Glutamatergic neuron (in vitro differentiated cells): ENCODE measurements at regions not wholly inside any gene's neighbourhood (a gene's known extent, or its start where the extent isn't known, plus 50 kb on each side); places are given as distances from the start of the nearest gene placed in this dataset.

Experiments used
- DNase-seq: peaks from one replicate; pipeline ENCODE4 v3.0.0; 2022
- H3K27ac Mint-ChIP-seq: one replicate; pipeline ENCODE4 v1.8.0; 2020; ENCODE audit warnings: mild to moderate bottlenecking, mixed read lengths, inconsistent platforms; ENCODE audit not compliant: unreplicated experiment
- H3K27me3 Mint-ChIP-seq: one replicate; pipeline ENCODE4 v1.8.0; 2020; ENCODE audit warnings: mild to moderate bottlenecking, moderate library complexity, mixed read lengths, inconsistent platforms; ENCODE audit not compliant: unreplicated experiment
- H3K36me3 Mint-ChIP-seq: one replicate; pipeline ENCODE4 v1.8.0; 2020; ENCODE audit warnings: mild to moderate bottlenecking, mixed read lengths, inconsistent platforms; ENCODE audit not compliant: unreplicated experiment
- H3K4me1 Mint-ChIP-seq: one replicate; pipeline ENCODE4 v1.8.0; 2020; ENCODE audit warnings: mild to moderate bottlenecking, low read depth, mixed read lengths, inconsistent platforms; ENCODE audit not compliant: unreplicated experiment
- H3K4me3 Mint-ChIP-seq: one replicate; pipeline ENCODE4 v1.8.0; 2020; ENCODE audit warnings: mild to moderate bottlenecking, mixed read lengths, inconsistent platforms; ENCODE audit not compliant: unreplicated experiment
- H3K9me3 Mint-ChIP-seq: one replicate; pipeline ENCODE4 v1.8.0; 2020; ENCODE audit warnings: mild to moderate bottlenecking, moderate library complexity, mixed read lengths, inconsistent platforms; ENCODE audit not compliant: unreplicated experiment
- CTCF ChIP-seq: fragments of 200-600 bp; sonication (generic); IDR thresholded peaks from one replicate; pipeline ENCODE4 v1.5.0; 2021; ENCODE audit not compliant: partially characterized antibody, unreplicated experiment

GRCh38 chr10:4191894-4192293 lies 406.9 kb upstream of the KLF6 start:
- no peak for DNase-seq
- H3K36me3 Mint-ChIP-seq: no peaks in the 10 kb centered on the region
- no peaks in the 10 kb centered on the region for H3K9me3 Mint-ChIP-seq
- no peak overlapping the region for H3K4me3 Mint-ChIP-seq
- TF ChIP-seq CTCF: no peak
- H3K27me3 Mint-ChIP-seq: no peaks in the 10 kb centered on the region
- H3K27ac Mint-ChIP-seq: no peak overlapping the region
- no peaks in the 10 kb centered on the region for H3K4me1 Mint-ChIP-seq

DNA sequence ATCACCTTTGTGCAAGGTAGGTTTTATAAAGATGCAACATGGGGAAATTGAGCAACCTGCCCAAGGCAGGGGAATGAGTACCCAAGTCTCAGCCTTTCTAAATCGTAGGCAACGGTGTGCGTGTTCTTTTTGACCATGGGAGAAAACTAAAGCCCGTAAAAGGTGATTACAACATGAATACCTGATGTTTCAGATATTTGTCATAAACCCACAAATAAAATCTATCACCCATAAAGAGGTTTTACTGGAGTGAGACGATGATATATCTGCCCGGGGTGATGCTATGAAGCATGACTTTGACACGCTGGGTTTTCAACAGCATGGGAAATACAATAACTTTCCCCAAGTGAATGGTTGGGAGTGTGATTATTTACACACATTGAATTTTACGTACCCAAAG lies 406.3 kb upstream of the KLF6 start:
- no peaks in the 10 kb centered on the region for H3K9me3 Mint-ChIP-seq
- no peak for TF ChIP-seq CTCF
- no peak overlapping the region for H3K27ac Mint-ChIP-seq

GRCh38 chr10:4190876-4191275 lies 405.9 kb upstream of the KLF6 start:
- Mint-ChIP-seq H3K9me3 (no peaks in the 10 kb centered on the region), H3K4me1 (no peaks in the 10 kb centered on the region), H3K4me3 (no peak overlapping the region), H3K36me3 (no peaks in the 10 kb centered on the region), H3K27me3 (no peaks in the 10 kb centered on the region), H3K27ac (no peak overlapping the region)
- TF ChIP-seq CTCF: no peak
- no peak for DNase-seq

More for the DNA sequence above, 406.3 kb upstream of the KLF6 start:
- H3K27me3 Mint-ChIP-seq: no peaks in the 10 kb centered on the region
- H3K36me3 Mint-ChIP-seq: no peaks in the 10 kb centered on the region
- no peak for DNase-seq
- no peaks in the 10 kb centered on the region for H3K4me1 Mint-ChIP-seq
- no peak overlapping the region for H3K4me3 Mint-ChIP-seq

- DNase-seq: no peak
- no peak overlapping the region for H3K27ac Mint-ChIP-seq
- no peak overlapping the region for H3K4me3 Mint-ChIP-seq
- H3K27me3 Mint-ChIP-seq: no peaks in the 10 kb centered on the region
- no peaks in the 10 kb centered on the region for H3K36me3 Mint-ChIP-seq
- TF ChIP-seq CTCF: no peak
- H3K4me1 Mint-ChIP-seq: no peaks in the 10 kb centered on the region
- H3K9me3 Mint-ChIP-seq: no peaks in the 10 kb centered on the region
Observed at GRCh38 chr10:4189281-4189680, 404.3 kb upstream of the KLF6 start.

GRCh38 chr10:4188406-4188805 lies 403.4 kb upstream of the KLF6 start:
- H3K4me1 Mint-ChIP-seq: no peaks in the 10 kb centered on the region
- H3K27me3 Mint-ChIP-seq: no peaks in the 10 kb centered on the region
- no peak for DNase-seq
- H3K36me3 Mint-ChIP-seq: no peaks in the 10 kb centered on the region
- no peak overlapping the region for H3K4me3 Mint-ChIP-seq
- no peak overlapping the region for H3K27ac Mint-ChIP-seq
- H3K9me3 Mint-ChIP-seq: no peaks in the 10 kb centered on the region
- no peak for TF ChIP-seq CTCF
